ENCODE measurements at regions not wholly inside any gene's neighbourhood (a gene's known extent, or its start where the extent isn't known, plus 50 kb on each side); places are given as distances from the start of the nearest gene placed in this dataset.

DNA sequence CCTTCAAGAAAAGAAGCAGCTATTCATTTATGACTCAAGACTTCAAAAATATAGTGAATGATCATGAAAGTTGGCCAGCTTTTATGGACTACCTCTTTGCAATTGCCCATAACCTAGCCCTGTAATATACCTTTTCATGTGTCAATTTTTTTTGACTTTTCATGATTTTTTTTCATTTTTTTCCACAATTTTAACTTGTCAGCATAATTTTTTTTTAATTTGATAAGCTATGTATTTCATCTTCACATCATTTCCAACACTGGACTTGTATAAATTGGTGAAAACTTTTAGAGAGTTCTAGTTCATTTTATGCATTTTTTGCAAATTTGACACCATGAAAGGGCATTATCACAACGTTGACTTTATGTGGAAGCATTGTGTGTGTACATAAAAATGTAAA, 220.8 kb upstream of the NFE2L3 start:
- Histone ChIP-seq H3K9ac (ENCODE audit: low read depth in 1 of 2, low read length in 2 of 2) (no peak overlapping the region), H3K27me3 (ENCODE audit: control insufficient read depth in 1 of 2, insufficient read depth in 2 of 2, low read length in 2 of 2) (peaks cover 0 to 4% of the 10 kb centered on the region in 2 donors), H3K4me3 (ENCODE audit: low read depth in 1 of 2, low read length in 2 of 2) (no peak overlapping the region), H3K36me3 (ENCODE audit: control insufficient read depth in 1 of 2, insufficient read depth in 2 of 2, low read length in 2 of 2) (no peaks in the 10 kb centered on the region), H3K4me1 (ENCODE audit: control insufficient read depth in 1 of 2, insufficient read depth in 2 of 2, low read length in 2 of 2) (no peaks in the 10 kb centered on the region), H3K9me3 (ENCODE audit: control insufficient read depth in 1 of 2, low read length in 2 of 2) (peaks cover 10 to 19% of the 10 kb centered on the region in 2 donors), H3K27ac (ENCODE audit: low read depth, low read length) (no peak overlapping the region)

DNA sequence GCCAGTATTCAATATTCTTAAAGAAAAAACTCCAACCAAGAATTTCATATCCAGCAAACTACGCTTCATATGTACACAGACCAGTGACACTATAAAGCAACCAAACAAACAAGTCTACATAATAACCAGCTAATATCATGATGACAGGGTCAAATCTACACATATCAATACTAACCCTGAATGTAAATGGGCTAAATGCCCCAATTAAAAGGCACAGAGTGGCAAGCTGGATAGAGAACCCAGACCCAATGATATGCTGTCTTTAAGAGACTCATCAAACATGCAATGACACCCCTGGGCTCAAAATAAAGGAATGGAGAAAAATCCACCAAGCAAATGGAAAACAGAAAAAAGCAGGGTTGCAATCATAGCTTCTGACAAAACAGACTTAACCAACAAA, 218.1 kb upstream of the NFE2L3 start:
- Histone ChIP-seq H3K9ac (ENCODE audit: low read depth in 1 of 2, low read length in 2 of 2) (no peak overlapping the region), H3K4me1 (ENCODE audit: control insufficient read depth in 1 of 2, insufficient read depth in 2 of 2, low read length in 2 of 2) (no peaks in the 10 kb centered on the region), H3K36me3 (ENCODE audit: control insufficient read depth in 1 of 2, insufficient read depth in 2 of 2, low read length in 2 of 2) (no peaks in the 10 kb centered on the region), H3K4me3 (ENCODE audit: low read depth in 1 of 2, low read length in 2 of 2) (no peak overlapping the region), H3K9me3 (ENCODE audit: control insufficient read depth in 1 of 2, low read length in 2 of 2) (peaks cover 10 to 19% of the 10 kb centered on the region in 2 donors), H3K27ac (ENCODE audit: low read depth, low read length) (no peak overlapping the region), H3K27me3 (ENCODE audit: control insufficient read depth in 1 of 2, insufficient read depth in 2 of 2, low read length in 2 of 2) (no peaks in the 10 kb centered on the region)

DNA sequence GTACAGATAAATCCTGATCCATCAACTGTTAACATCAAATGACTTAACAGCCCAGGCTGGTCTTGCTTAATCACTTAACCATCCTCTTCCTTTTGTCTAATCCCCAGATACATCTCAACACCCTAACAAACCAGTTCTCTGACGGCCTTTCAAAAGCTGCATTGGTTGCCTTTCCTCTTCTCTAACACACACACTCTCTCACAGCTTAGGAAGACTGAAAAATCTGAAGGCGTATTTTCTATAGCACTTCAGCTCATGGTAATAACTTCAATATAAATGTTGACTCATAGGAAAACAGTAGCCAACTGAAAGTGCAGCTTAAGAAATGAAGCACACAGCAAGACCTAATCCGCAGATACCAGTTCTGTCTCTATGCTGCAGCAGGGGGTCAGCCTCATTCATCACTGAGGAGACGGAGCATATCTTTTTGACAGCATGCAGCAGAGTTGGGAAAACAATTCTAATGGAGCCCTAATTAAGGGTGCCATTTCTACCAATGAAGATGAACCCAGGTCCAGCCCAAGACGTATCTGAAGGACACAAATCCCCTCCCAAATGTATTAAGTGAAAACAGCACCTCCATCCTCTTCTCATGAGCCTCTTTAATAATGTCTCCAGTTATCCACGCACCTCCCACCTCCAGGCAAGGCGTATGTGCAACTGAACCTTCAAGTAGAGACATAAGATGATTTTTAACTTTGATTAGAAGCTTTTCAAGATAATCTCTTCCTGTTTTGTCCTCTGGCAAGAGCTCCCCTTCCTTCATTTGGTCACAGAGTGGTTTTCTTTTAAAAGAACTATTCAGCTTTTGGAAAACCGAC, 211.7 kb upstream of the NFE2L3 start:
- no peak overlapping the region for H3K27ac ChIP-seq (ENCODE audit: low read depth, low read length)
- H3K27me3 ChIP-seq (ENCODE audit: control insufficient read depth in 1 of 2, insufficient read depth in 2 of 2, low read length in 2 of 2), result no peaks in the 10 kb centered on the region
- H3K4me3 ChIP-seq (ENCODE audit: low read depth in 1 of 2, low read length in 2 of 2), result peak overlapping the region; percentile 4 to 31

DNA sequence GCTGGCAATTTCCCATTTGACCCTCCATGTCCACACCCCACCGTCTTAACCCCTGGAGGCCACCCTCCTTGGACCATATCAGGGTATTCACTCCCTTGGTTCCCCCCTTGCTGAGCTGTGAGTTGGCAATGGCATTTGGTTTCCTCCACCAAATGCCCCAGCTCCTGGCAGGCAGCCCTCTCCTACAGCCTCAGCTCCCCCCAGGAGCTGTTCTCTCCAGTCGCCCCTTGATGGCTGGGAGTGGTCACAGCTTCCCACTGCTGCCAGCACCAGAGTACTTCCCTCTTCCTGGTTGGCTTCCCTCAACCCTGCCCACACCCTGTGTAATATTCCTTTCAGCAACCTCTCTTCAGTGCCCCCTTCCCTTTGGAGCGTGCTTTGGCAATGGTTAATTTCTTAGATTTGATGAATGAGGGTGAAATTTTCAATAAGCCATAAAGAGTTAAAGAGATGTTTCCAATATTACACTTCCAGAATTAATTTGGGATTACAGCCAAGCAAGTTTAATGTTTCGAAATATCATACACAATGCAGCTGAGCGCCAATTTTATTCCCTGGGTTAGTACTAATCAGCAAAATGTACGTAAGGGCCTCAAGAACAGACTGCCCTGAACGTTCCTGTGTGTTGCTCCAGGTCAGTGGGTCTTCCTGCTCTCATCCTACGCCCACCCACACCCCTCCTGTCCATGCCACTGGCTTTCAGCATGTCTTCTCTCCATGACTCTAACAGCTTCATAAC, 207.1 kb upstream of the NFE2L3 start:
- Histone ChIP-seq H3K27me3 (ENCODE audit: control insufficient read depth in 1 of 2, insufficient read depth in 2 of 2, low read length in 2 of 2) (no peaks in the 10 kb centered on the region), H3K4me1 (ENCODE audit: control insufficient read depth in 1 of 2, insufficient read depth in 2 of 2, low read length in 2 of 2) (peaks cover 21 to 36% of the 10 kb centered on the region in 2 donors), H3K9ac (ENCODE audit: low read depth in 1 of 2, low read length in 2 of 2) (no peak overlapping the region), H3K27ac (ENCODE audit: low read depth, low read length) (no peak overlapping the region), H3K4me3 (ENCODE audit: low read depth in 1 of 2, low read length in 2 of 2) (no peak overlapping the region), H3K9me3 (ENCODE audit: control insufficient read depth in 1 of 2, low read length in 2 of 2) (no peaks in the 10 kb centered on the region), H3K36me3 (ENCODE audit: control insufficient read depth in 1 of 2, insufficient read depth in 2 of 2, low read length in 2 of 2) (no peaks in the 10 kb centered on the region)

More for the DNA sequence above, 211.7 kb upstream of the NFE2L3 start:
- Histone ChIP-seq H3K9me3 (ENCODE audit: control insufficient read depth in 1 of 2, low read length in 2 of 2) (no peaks in the 10 kb centered on the region), H3K9ac (ENCODE audit: low read depth in 1 of 2, low read length in 2 of 2) (peak overlapping the region in 1 of 2 donors; percentile 11), H3K36me3 (ENCODE audit: control insufficient read depth in 1 of 2, insufficient read depth in 2 of 2, low read length in 2 of 2) (no peaks in the 10 kb centered on the region), H3K4me1 (ENCODE audit: control insufficient read depth in 1 of 2, insufficient read depth in 2 of 2, low read length in 2 of 2) (peaks cover 6 to 7% of the 10 kb centered on the region in 2 donors)

DNA sequence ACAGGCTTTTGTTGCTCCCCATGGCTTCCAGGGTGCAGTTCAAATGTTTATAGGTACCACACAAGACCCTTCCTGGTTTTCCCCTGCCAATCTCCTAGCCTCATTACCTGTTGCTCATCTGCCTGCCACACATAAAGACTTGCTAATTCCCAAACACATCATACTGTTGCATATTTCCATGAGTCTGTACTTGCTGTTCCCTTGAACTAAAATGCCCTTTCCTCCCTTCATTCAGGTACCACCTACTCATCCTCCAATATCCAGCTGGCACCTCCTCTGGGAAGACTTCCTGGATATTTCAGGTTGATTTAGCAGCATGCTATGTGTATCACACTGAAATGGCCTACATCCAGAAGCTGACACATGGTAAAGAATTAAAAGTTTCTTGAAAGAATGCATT, 206.4 kb upstream of the NFE2L3 start:
- no peaks in the 10 kb centered on the region for H3K27me3 ChIP-seq (ENCODE audit: control insufficient read depth in 1 of 2, insufficient read depth in 2 of 2, low read length in 2 of 2)
- no peak overlapping the region for H3K9ac ChIP-seq (ENCODE audit: low read depth in 1 of 2, low read length in 2 of 2)
- no peak overlapping the region for H3K27ac ChIP-seq (ENCODE audit: low read depth, low read length)
- H3K36me3 ChIP-seq (ENCODE audit: control insufficient read depth in 1 of 2, insufficient read depth in 2 of 2, low read length in 2 of 2), result no peaks in the 10 kb centered on the region
- H3K9me3 ChIP-seq (ENCODE audit: control insufficient read depth in 1 of 2, low read length in 2 of 2), result no peaks in the 10 kb centered on the region
- H3K4me1 ChIP-seq (ENCODE audit: control insufficient read depth in 1 of 2, insufficient read depth in 2 of 2, low read length in 2 of 2), result peaks cover 26 to 39% of the 10 kb centered on the region in 2 donors
- no peak overlapping the region for H3K4me3 ChIP-seq (ENCODE audit: low read depth in 1 of 2, low read length in 2 of 2)

DNA sequence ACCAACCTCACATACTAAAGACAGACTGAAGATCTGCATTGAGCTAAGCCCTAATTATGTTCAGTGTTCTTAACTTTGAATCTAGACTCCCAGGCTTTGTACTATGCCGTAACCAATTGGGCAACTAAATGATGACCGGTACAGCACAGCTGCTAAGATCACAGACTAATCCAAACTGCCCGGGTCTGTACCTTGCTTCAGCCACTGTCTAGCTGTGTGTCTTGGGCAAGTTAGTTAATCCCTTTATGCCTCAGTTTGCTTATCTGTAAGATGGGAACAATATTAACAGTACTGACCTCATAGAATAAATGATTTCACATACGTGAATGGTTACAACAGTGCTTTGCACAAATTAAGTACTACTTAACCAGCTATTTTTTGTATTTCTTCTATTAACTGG, 205.8 kb upstream of the NFE2L3 start:
- H3K27me3 ChIP-seq (ENCODE audit: control insufficient read depth in 1 of 2, insufficient read depth in 2 of 2, low read length in 2 of 2), result no peaks in the 10 kb centered on the region
- H3K9ac ChIP-seq (ENCODE audit: low read depth in 1 of 2, low read length in 2 of 2), result no peak overlapping the region
- no peak overlapping the region for H3K4me3 ChIP-seq (ENCODE audit: low read depth in 1 of 2, low read length in 2 of 2)
- no peaks in the 10 kb centered on the region for H3K9me3 ChIP-seq (ENCODE audit: control insufficient read depth in 1 of 2, low read length in 2 of 2)
- no peak overlapping the region for H3K27ac ChIP-seq (ENCODE audit: low read depth, low read length)
- H3K36me3 ChIP-seq (ENCODE audit: control insufficient read depth in 1 of 2, insufficient read depth in 2 of 2, low read length in 2 of 2), result no peaks in the 10 kb centered on the region
- H3K4me1 ChIP-seq (ENCODE audit: control insufficient read depth in 1 of 2, insufficient read depth in 2 of 2, low read length in 2 of 2), result peaks cover 23 to 39% of the 10 kb centered on the region in 2 donors

DNA sequence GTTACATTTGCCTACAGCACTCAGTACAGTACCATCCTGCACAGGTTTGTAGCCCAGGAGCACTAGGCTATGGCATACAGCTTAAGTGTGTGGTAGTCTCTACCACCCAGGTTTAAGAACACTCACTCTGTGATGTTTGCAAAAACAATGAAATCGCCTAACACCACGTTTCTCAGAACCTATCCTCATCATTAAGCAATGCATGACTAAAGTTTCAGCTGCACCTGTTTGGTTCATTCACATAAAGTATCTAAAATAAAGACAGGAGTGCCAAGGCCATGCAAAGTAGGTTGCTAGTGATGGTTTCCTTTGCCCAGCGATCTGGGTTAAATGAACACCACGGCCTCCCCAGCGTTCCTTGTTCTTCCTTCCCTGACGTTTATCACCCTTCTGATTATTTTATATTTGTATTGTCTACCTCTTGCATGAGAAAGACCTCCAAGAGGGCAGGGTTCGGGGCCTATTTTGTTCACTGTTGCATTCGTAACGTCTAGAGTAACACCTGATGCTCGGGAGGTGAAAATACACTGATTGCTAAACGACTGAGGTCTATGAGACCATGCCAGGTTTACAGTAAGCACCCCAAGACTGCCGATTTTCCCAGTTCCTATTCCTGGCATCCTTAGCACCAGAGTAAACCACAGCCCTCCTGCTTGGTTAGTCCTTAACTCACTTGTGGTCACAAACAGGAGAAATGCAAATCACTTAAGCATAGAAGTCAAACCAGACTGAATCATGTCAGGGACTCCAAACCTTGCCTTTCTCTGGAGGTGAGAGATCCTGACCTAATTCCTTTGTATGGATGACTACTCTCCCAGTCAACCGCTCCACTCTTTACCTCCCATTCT, 204.1 kb upstream of the NFE2L3 start:
- H3K27me3 ChIP-seq (ENCODE audit: control insufficient read depth in 1 of 2, insufficient read depth in 2 of 2, low read length in 2 of 2), result no peaks in the 10 kb centered on the region
- peak overlapping the region; percentile 25 to 90 for H3K4me3 ChIP-seq (ENCODE audit: low read depth in 1 of 2, low read length in 2 of 2)
- no peaks in the 10 kb centered on the region for H3K36me3 ChIP-seq (ENCODE audit: control insufficient read depth in 1 of 2, insufficient read depth in 2 of 2, low read length in 2 of 2)
- no peaks in the 10 kb centered on the region for H3K9me3 ChIP-seq (ENCODE audit: control insufficient read depth in 1 of 2, low read length in 2 of 2)
- peaks cover 25 to 39% of the 10 kb centered on the region in 2 donors for H3K4me1 ChIP-seq (ENCODE audit: control insufficient read depth in 1 of 2, insufficient read depth in 2 of 2, low read length in 2 of 2)
- H3K9ac ChIP-seq (ENCODE audit: low read depth in 1 of 2, low read length in 2 of 2), result peak overlapping the region in 1 of 2 donors; percentile 20
- no peak overlapping the region for H3K27ac ChIP-seq (ENCODE audit: low read depth, low read length)

DNA sequence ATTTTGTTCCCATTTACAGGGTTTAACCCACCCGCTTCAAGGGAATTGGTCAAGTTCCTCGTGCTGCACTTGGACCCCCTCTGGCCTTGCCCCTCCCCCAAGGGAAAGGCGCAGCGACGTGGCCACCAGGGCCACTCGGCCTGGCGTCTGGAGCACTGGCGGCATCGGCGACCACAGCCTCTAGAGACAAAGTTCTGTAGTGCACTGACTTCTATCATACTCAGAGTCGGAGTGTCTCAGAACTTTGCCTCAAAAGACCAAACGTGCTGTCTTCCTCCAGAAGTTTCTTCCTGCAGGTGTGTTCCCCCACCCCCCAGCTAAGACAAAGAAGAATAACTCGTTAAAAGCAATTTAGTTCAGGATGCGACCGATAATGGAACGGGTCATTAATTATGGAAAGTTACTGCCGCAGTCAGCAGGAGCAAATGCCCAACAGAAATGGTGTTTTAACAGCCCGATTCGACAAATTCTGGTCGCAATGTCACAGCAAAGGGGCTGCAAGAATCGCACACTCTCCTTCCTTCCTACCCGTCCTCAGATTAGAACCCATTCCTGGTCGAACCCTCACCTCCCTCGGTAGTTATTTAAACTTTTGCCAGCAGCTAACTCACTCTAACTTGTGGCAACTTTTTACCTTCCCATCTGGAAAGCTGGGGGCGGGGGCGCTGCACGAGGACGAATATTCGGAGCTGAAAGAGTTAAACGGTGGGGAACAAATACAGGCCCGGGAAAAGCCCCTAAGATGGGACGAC, 202.1 kb upstream of the NFE2L3 start:
- Histone ChIP-seq H3K4me1 (ENCODE audit: control insufficient read depth in 1 of 2, insufficient read depth in 2 of 2, low read length in 2 of 2) (peaks cover 29 to 36% of the 10 kb centered on the region in 2 donors), H3K27ac (ENCODE audit: low read depth, low read length) (peak overlapping the region; percentile 63), H3K27me3 (ENCODE audit: control insufficient read depth in 1 of 2, insufficient read depth in 2 of 2, low read length in 2 of 2) (no peaks in the 10 kb centered on the region), H3K36me3 (ENCODE audit: control insufficient read depth in 1 of 2, insufficient read depth in 2 of 2, low read length in 2 of 2) (no peaks in the 10 kb centered on the region), H3K9ac (ENCODE audit: low read depth in 1 of 2, low read length in 2 of 2) (peak overlapping the region; percentile 65 to 83), H3K4me3 (ENCODE audit: low read depth in 1 of 2, low read length in 2 of 2) (peak overlapping the region; percentile 73 to 90), H3K9me3 (ENCODE audit: control insufficient read depth in 1 of 2, low read length in 2 of 2) (no peaks in the 10 kb centered on the region)

DNA sequence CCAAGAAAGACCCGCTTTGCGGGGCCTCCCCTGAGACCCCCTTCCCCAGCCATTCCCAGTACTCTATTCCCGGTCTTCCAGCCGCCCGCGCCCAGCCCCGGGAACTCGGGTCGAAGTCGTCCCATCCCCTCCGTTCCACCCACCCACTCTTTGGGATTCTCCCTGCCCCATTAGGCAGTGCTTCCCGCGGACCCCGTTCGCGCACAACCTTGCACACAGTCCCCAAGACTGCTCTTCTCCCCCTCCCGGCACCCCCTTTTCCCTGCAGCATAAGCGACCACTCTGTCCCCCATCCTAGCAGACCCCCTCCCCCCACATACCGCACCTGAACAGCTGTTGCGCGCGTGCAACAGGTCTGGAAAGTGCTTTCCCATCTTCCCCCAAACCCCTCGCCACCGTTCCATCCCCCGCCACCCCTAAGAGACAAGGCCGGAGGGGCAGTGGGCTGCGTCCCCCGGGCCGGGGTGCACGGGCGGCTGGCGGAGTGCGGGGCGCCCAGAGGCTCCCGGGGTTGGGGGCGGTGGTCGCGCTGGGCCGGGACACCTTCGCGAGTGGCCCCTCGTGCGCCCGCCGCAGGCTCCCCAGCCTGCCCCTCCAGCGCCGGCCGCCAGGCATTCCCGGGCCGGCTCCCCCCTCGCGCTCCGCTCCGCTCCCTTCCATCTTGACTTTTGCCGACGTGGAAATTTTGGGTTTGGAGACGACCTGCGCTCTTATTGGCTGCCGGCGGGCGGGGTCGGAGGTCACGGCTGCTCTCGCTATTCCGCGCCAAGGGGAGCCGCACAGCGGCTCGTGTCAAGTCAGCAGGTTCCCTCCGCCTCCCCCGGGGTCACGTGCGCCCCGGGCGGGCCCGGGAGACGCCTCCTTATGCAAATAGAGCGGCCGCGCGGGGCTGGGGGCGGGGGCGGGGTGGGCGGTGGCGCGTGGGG, 201.2 kb upstream of the NFE2L3 start:
- Histone ChIP-seq H3K9ac (ENCODE audit: low read depth in 1 of 2, low read length in 2 of 2) (peak overlapping the region; percentile 65 to 83), H3K4me3 (ENCODE audit: low read depth in 1 of 2, low read length in 2 of 2) (peak overlapping the region; percentile 73 to 90), H3K4me1 (ENCODE audit: control insufficient read depth in 1 of 2, insufficient read depth in 2 of 2, low read length in 2 of 2) (peaks cover 29% of the 10 kb centered on the region in 2 donors), H3K27ac (ENCODE audit: low read depth, low read length) (peak overlapping the region; percentile 63), H3K27me3 (ENCODE audit: control insufficient read depth in 1 of 2, insufficient read depth in 2 of 2, low read length in 2 of 2) (no peaks in the 10 kb centered on the region), H3K36me3 (ENCODE audit: control insufficient read depth in 1 of 2, insufficient read depth in 2 of 2, low read length in 2 of 2) (no peaks in the 10 kb centered on the region), H3K9me3 (ENCODE audit: control insufficient read depth in 1 of 2, low read length in 2 of 2) (no peaks in the 10 kb centered on the region)
